Bronchial epithelial cell (primary cell): ENCODE measurements at regions not wholly inside any gene's neighbourhood (a gene's known extent, or its start where the extent isn't known, plus 50 kb on each side); places are given as distances from the start of the nearest gene placed in this dataset.

Source experiments
- DNase-seq: peaks from one replicate; pipeline ENCODE4 v3.0.0-alpha.2; 2010; ENCODE audit warnings: low read depth
- FAIRE-seq: peaks from 2 replicates; lab custom pipeline; 2011; peaks lifted over from hg19 to GRCh38; lab: Jason Lieb, UNC
- H3K27me3 ChIP-seq: 2 replicates; pipeline ENCODE4 v1.5.1; 2011; ENCODE audit warnings: low read length; ENCODE audit not compliant: control insufficient read depth, insufficient read depth
- H3K36me3 ChIP-seq: 2 replicates; pipeline ENCODE4 v1.5.1; 2011; ENCODE audit warnings: low read length; ENCODE audit not compliant: control insufficient read depth, insufficient read depth
- H3K4me3 ChIP-seq: 2 replicates; pipeline ENCODE4 v1.5.1; 2011; ENCODE audit warnings: mild to moderate bottlenecking, low read depth, low read length, control low read depth
- CTCF ChIP-seq: IDR thresholded peaks from 2 replicates; pipeline ENCODE4 v1.5.1; 2011; ENCODE audit warnings: mild to moderate bottlenecking, moderate library complexity, low read length, control low read depth, inconsistent platforms; ENCODE audit not compliant: insufficient read depth, severe bottlenecking

- TF ChIP-seq CTCF, result no peak
- Histone ChIP-seq H3K27me3 (no peaks in the 10 kb centered on the region), H3K4me3 (no peak overlapping the region), H3K36me3 (no peaks in the 10 kb centered on the region)
- peak; percentile 79 for DNase-seq
- FAIRE-seq, result no peak
These were observed 77.4 kb upstream of the TAF1B start for GRCh38 chr2:9765611-9766531.

GRCh38 chr2:9767656-9768281 is 75.5 kb upstream of the TAF1B start:
- FAIRE-seq (peak; percentile 55), DNase-seq (no peak)
- no peaks in the 10 kb centered on the region for H3K27me3 ChIP-seq
- H3K36me3 ChIP-seq, result no peaks in the 10 kb centered on the region
- no peak for TF ChIP-seq CTCF
- H3K4me3 ChIP-seq, result no peak overlapping the region

- no peak for TF ChIP-seq CTCF
- no peak for FAIRE-seq
- Histone ChIP-seq H3K27me3 (no peaks in the 10 kb centered on the region), H3K36me3 (no peaks in the 10 kb centered on the region), H3K4me3 (no peak overlapping the region)
- DNase-seq, result no peak
These were observed 74.9 kb upstream of the TAF1B start for GRCh38 chr2:9768388-9768787.

- FAIRE-seq (no peak), DNase-seq (no peak)
- no peaks in the 10 kb centered on the region for H3K36me3 ChIP-seq
- TF ChIP-seq CTCF, result no peak
- H3K27me3 ChIP-seq, result no peaks in the 10 kb centered on the region
- no peak overlapping the region for H3K4me3 ChIP-seq
These were observed 73.9 kb upstream of the TAF1B start for GRCh38 chr2:9769171-9770005.

GRCh38 chr2:9770006-9770307 is 73.3 kb upstream of the TAF1B start:
- FAIRE-seq (peak; percentile 92), DNase-seq (no peak)
- no peaks in the 10 kb centered on the region for H3K36me3 ChIP-seq
- H3K27me3 ChIP-seq, result no peaks in the 10 kb centered on the region
- no peak overlapping the region for H3K4me3 ChIP-seq
- no peak for TF ChIP-seq CTCF
